ENCODE measurements at regions not wholly inside any gene's neighbourhood (a gene's known extent, or its start where the extent isn't known, plus 50 kb on each side); places are given as distances from the start of the nearest gene placed in this dataset.

GRCh38 chr14:101465795-101466448 is 95.4 kb upstream of the DIO3 start:
- TF ChIP-seq CTCF (conservative IDR thresholded peaks at IDR 0.05) (no peak), ZFX (IDR thresholded peaks at IDR 0.05) (no peak)
